NCI-H187 (cell line): ENCODE measurements at regions not wholly inside any gene's neighbourhood (a gene's known extent, or its start where the extent isn't known, plus 50 kb on each side); places are given as distances from the start of the nearest gene placed in this dataset.
"Not testable (repeated sequence)": the region's sequence is repeated elsewhere in the genome, so short reads cannot be mapped to it uniquely, and the experiment has no call there.

Experiments
- DNase-seq, 2 experiments: peaks; one replicate each; lab custom pipeline; 2025; lab: John Stamatoyannopoulos, UW

GRCh38 chr6:40689185-40689584 lies 102.0 kb upstream of the LRFN2 start:
- DNase-seq: no peak

DNA sequence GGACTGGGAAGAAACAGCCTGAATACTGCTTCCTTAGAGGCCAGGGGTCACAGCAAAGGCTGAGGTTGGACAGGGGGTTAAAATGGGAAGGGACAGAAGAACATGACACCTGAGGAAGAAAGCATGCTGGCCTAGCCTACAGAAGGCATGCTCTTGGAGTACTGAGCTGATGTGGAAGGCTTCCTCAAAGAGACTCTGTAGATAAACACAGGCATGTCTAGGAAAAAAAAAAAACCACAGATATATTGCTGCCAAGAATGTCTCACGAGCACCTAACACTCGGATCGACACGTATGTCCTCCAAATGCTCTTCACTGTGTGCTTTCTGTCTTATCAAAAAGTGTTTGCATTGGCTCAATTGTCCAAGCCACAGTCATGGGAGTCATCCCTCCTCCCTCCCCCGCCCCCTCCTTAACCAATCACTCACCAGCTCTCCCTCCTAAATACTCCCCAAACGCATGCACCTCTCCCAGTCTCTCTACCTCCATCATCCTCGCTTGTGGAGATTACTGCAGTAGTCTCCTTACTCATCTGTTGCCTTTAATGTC lies 101.1 kb upstream of the LRFN2 start:
- no peak for DNase-seq

- DNase-seq: no peak
Measured at GRCh38 chr6:40685862-40686261, 98.7 kb upstream of the LRFN2 start.

GRCh38 chr6:40681622-40682021 lies 94.5 kb upstream of the LRFN2 start:
- DNase-seq: no peak

DNA sequence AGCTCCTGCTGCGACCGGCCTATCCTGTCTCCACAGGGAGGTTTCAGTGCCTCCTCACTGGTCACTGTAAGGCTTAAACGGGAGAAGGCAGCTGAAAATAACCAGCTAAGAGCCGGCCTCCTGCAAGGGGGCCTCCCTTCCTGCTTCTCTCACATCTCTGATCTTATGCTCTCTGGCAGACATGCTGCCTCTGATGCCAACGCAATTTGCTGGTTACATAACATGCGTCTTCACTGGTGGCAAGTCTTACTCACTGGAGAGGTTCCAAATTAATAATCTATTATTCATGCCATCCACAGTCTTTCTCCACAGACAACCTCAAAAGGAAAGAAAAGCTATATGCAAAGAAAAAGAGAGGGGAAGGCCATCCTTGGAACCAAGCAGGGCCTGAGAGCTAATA lies 91.8 kb upstream of the LRFN2 start:
- no peak for DNase-seq

- no peak for DNase-seq
Measured at GRCh38 chr6:40674170-40674569, 87.0 kb upstream of the LRFN2 start.

DNA sequence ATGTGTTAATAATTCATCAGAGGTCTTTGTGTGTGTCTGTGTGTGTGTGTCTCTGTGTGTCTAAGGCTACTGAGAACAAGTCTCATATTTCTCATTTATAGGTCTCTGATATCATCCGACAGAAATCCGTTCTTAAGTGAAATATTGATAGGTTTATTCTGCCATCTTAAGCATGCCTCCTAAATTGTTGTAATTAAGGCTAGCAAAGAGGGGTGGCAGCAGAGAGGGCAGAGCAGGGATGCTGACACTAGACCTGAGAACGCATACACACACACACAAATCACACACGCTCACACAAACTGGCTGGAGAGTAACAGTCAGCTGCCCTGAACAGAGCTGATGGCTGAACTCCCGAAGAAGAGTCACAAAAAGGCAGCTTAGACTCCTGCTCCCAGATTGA lies 84.9 kb upstream of the LRFN2 start:
- DNase-seq: no peak

DNA sequence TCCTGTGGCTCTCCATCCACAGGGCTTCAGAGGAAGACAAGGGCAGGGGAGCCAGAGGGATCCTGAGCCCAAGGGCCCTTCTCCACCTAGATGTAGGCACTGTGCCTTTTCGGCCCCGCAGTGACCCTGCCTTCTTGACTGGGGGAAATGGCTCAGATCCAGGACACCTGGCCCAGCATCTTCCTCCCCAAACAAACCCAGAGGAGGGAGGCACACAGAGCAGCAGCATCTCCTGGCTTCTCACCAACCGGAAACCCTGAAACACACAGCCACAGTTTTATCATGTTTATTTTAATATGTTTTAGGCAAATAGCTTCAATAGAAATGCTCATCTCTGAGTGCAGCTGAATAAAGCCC lies 84.5 kb upstream of the LRFN2 start:
- no peak for DNase-seq

DNA sequence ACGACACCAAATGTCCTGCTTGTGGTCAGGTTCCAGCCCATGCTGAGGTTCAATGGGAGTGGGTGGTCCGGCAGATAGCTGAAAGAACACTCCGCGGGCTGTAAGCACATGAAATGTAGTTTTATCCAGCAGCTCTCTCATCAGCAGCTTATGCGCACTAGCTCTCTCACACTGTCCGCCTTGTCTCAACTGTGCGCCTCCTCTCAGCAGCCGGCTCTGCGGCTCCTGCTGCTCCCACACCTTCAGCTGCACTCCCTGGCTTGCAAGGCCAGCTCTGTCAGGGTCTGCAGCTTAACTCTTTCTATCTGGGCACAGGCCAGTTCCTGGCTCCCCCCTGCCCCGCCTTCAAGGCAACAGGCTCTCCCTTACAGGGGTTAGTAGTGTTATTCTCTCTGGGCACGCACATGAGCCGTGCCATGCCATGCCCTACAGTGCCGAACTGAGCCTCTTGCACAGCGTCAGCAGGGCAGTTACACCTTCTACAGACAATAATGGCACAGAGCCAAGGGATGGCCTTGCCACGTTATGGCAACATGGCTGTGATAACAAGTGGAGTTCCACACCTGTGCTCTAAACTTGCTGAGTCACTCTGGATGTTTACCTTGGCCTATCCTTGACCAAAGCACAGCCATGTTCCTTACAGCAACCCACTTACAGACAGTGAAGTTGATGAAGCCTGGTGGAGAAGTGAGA lies 84.0 kb upstream of the LRFN2 start:
- no peak for DNase-seq

GRCh38 chr6:40669343-40669742 lies 82.2 kb upstream of the LRFN2 start:
- DNase-seq: no peak

GRCh38 chr6:40668203-40668602 lies 81.0 kb upstream of the LRFN2 start:
- DNase-seq: no peak

GRCh38 chr6:40666530-40666929 lies 79.4 kb upstream of the LRFN2 start:
- DNase-seq: no peak

DNA sequence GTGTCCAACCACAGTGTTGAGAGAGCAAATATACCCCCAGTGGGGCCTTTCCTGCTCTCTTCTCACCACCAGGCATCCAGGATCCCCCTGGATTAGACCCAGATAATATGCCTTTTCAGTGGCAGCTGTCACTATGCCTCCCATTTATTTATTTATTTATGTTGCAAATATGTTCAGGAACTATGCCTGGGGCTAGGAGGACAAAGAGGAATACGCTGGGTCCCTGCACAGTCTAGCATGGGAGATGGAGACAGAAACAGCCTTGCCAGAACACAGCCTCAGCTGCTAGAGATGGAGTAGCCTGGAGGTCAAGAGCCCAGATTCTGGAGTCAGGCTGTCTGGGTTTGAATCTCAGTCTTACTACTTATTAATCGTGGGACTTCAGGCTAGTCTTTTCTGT lies 74.6 kb upstream of the LRFN2 start:
- DNase-seq: no peak

DNA sequence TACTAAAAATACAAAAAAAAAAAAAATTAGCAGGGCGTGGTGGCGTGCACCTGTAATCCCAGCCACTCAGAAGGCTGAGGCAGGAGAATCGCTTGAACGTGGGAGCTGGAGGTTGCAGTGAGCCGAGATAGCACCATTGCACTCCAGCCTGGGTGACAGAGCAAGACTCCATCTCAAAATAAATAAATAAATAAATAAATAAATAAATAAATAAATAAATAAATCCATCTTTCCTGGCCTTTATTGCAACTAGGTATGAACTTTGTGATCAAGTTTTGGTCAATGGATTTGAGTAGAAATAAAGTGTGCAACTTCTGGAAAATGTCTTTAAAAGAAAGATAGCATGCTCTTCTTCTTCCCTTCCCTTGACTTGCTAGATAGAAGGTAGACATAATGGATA lies 69.6 kb upstream of the LRFN2 start:
- not testable (repeated sequence) for DNase-seq

- DNase-seq: no peak
Measured at GRCh38 chr6:40654828-40655227, 67.7 kb upstream of the LRFN2 start.

DNA sequence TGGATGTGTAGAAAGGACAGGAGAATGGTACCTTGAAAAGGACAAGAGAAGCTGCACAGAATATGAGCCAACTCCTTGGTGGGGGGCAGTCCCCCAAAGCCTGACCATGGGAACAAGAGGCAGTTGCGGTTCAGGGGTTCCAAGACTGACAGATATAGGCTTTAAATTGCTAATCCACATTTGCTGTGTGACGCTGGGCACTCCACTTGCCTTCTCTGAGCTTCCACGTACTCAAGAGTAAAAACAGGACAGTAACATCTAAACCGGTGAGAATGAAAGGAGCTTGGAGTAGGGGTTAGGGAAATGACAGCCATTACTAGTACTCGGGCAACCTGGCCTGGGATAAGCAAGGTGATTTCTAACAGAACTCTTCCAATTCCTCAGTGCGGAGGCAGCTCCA lies 57.9 kb upstream of the LRFN2 start:
- DNase-seq: no peak

- no peak for DNase-seq
Measured at GRCh38 chr6:40642837-40643236, 55.7 kb upstream of the LRFN2 start.

GRCh38 chr6:40642190-40642589 lies 55.0 kb upstream of the LRFN2 start:
- DNase-seq: no peak

- DNase-seq: peak; percentile 42 to 49
Measured at GRCh38 chr6:40640599-40641227, 53.5 kb upstream of the LRFN2 start.
